Transverse colon (tissue), 4 donors: ENCODE measurements at regions not wholly inside any gene's neighbourhood (a gene's known extent, or its start where the extent isn't known, plus 50 kb on each side); places are given as distances from the start of the nearest gene placed in this dataset.
"Not testable (repeated sequence)": the region's sequence is repeated elsewhere in the genome, so short reads cannot be mapped to it uniquely, and the experiment has no call there.

Source experiments
- DNase-seq: peaks from one replicate; pipeline ENCODE4 v3.0.0-alpha.2; 2019
- H3K27ac ChIP-seq, 4 donors: fragments of 200-600 bp; sonication (generic); 2 replicates each; pipeline ENCODE4 v1.5.1; 2016 to 2018; ENCODE audit warnings: inconsistent platforms in 4 of 4
- H3K27me3 ChIP-seq: fragments of 200-600 bp; sonication (generic); 2 replicates; pipeline ENCODE4 v1.5.1; 2017; ENCODE audit warnings: inconsistent platforms
- H3K36me3 ChIP-seq, 4 donors: fragments of 200-600 bp; sonication (generic); 2 replicates each; pipeline ENCODE4 v1.5.1; 2017 to 2019; ENCODE audit warnings: inconsistent platforms in 4 of 4
- H3K4me1 ChIP-seq, 4 donors: fragments of 200-600 bp; sonication (generic); 2 replicates each; pipeline ENCODE4 v1.5.1; 2017 to 2020; ENCODE audit warnings: inconsistent platforms in 4 of 4
- H3K4me3 ChIP-seq, 4 donors: fragments of 200-600 bp; sonication (generic); 1 replicate in 1 of 4; 2 replicates in 3 of 4; pipeline versions ENCODE4 v1.5.1 to v1.6.1; 2017 to 2019; ENCODE audit warnings: inconsistent platforms in 4 of 4
- H3K9me3 ChIP-seq, 2 donors: fragments of 200-600 bp; sonication (generic); 2 replicates each; pipeline ENCODE4 v1.5.1; 2017 to 2019; ENCODE audit warnings: inconsistent platforms in 2 of 2
- EP300 ChIP-seq: sonication (generic); formaldehyde crosslinking; IDR thresholded peaks from one replicate; pipeline ENCODE4 v1.6.1; 2017; ENCODE audit warnings: antibody characterized with exemption, low read depth
- POLR2A ChIP-seq: fragments of 450-650 bp; IDR thresholded peaks from one replicate; pipeline ENCODE4 v1.6.1; 2016; ENCODE audit warnings: antibody characterized with exemption, mild to moderate bottlenecking, moderate library complexity
- POLR2AphosphoS5 ChIP-seq, 3 donors: sonication (generic); formaldehyde crosslinking; IDR thresholded peaks; one replicate each; pipeline ENCODE4 v1.6.1; 2016; ENCODE audit warnings: antibody characterized with exemption in 3 of 3
- WGBS, 2 donors: methylation state at CpG; one replicate each; pipeline ENCODE4 v1.1.5; 2018; ENCODE audit warnings: low coverage in 1 of 2; 5-methylcytosine and 5-hydroxymethylcytosine counted together
- in situ Hi-C, 4 donors: fragments of 200-750 bp; cut with MboI; loops; one replicate each; pipeline versions ENCODE4 v1.15.0 to v1.15.1; 2017; ENCODE audit warnings: low sequenced_read_pairs in 3 of 4, low pct_ligation_motif_present in 1 of 4, low pct_unique_long_range_greater_than_20kb in 1 of 4
- intact Hi-C: fragments of 100-400 bp; cut with DNase I; formaldehyde crosslinking; loops from one replicate; pipeline ENCODE4 v1.15.1; 2023; ENCODE audit warnings: low total_unique reads
- TF ChIP-seq, protein P1 (sequence below), 5 experiments: fragments of 200-600 bp in 3 of 5; fragments of 450-650 bp in 2 of 5; sonication (generic) in 3 of 5; IDR thresholded peaks; 1 replicate in 2 of 5; 2 replicates in 3 of 5; pipeline ENCODE4 v1.5.1; 2016 to 2017; ENCODE audit warnings: antibody characterized with exemption in 5 of 5, inconsistent platforms in 3 of 5, mild to moderate bottlenecking in 2 of 5, moderate library complexity in 1 of 5

GRCh38 chr3:89740881-89741177, 633.4 kb downstream of the EPHA3 start:
- DNase-seq: no peak
- in situ Hi-C loops (no loop called here), intact Hi-C loops (no loop called here)
- H3K27me3 ChIP-seq: no peaks in the 10 kb centered on the region
- H3K36me3 ChIP-seq: no peaks in the 10 kb centered on the region
- H3K4me3 ChIP-seq: no peak overlapping the region
- no peaks in the 10 kb centered on the region for H3K9me3 ChIP-seq
- no peak for TF ChIP-seq POLR2AphosphoS5 (IDR thresholded peaks at IDR 0.05)
- H3K27ac ChIP-seq: no peak overlapping the region
- H3K4me1 ChIP-seq: no peaks in the 10 kb centered on the region

- TF ChIP-seq EP300 (no peak), POLR2A (no peak), POLR2AphosphoS5 (IDR thresholded peaks at IDR 0.05) (no peak)
- TF ChIP-seq, protein P1, sequence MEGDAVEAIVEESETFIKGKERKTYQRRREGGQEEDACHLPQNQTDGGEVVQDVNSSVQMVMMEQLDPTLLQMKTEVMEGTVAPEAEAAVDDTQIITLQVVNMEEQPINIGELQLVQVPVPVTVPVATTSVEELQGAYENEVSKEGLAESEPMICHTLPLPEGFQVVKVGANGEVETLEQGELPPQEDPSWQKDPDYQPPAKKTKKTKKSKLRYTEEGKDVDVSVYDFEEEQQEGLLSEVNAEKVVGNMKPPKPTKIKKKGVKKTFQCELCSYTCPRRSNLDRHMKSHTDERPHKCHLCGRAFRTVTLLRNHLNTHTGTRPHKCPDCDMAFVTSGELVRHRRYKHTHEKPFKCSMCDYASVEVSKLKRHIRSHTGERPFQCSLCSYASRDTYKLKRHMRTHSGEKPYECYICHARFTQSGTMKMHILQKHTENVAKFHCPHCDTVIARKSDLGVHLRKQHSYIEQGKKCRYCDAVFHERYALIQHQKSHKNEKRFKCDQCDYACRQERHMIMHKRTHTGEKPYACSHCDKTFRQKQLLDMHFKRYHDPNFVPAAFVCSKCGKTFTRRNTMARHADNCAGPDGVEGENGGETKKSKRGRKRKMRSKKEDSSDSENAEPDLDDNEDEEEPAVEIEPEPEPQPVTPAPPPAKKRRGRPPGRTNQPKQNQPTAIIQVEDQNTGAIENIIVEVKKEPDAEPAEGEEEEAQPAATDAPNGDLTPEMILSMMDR (IDR thresholded peaks at IDR 0.05): no peak
- in situ Hi-C loops (no loop called here), intact Hi-C loops (no loop called here)
- no peak for DNase-seq
- Histone ChIP-seq H3K36me3 (no peaks in the 10 kb centered on the region), H3K27me3 (no peaks in the 10 kb centered on the region), H3K4me3 (no peak overlapping the region), H3K4me1 (no peaks in the 10 kb centered on the region), H3K27ac (no peak overlapping the region), H3K9me3 (no peaks in the 10 kb centered on the region)
- WGBS, 2 donors: 86 to 88% methylated on average over 1 to 2 of the region's 2 CpGs
Measured at GRCh38 chr3:89742546-89742945, 635.1 kb downstream of the EPHA3 start.

DNA sequence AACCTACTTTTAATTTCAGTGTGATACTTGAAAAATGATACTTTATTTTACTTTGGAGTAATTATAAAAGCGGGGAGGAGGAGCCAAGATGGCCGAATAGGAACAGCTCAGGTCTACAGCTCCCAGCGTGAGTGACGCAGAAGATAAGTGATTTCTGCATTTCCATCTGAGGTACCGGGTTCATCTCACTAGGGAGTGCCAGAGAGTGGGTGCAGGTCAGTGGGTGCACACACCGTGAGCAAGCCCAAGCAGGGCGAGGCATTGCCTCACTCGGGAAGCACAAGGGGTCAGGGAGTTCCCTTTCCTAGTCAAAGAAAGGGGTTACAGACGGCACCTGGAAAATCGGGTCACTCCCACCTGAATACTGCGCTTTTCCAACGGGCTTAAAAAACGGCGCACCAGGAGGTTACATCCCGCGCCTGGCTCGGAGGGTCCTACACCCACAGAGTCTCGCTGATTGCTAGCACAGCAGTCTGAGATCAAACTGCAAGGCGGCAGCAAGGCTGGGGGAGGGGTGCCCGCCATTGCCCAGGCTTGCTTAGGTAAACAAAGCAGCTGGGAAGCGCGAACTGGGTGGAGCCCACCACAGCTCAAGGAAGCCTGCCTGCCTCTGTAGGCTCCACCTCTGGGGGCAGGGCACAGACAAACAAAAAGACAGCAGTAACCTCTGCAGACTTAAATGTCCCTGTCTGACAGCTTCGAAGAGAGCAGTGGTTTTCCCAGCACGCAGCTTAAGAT, 640.3 kb downstream of the EPHA3 start:
- WGBS, 2 donors: 75 to 94% methylated on average over 5 to 24 of the region's 24 CpGs
- H3K4me3 ChIP-seq, H3K36me3 ChIP-seq, H3K27me3 ChIP-seq, DNase-seq, intact Hi-C loops, H3K27ac ChIP-seq, in situ Hi-C loops, H3K4me1 ChIP-seq, H3K9me3 ChIP-seq: not testable (repeated sequence)

GRCh38 chr3:89762405-89762804, 655.0 kb downstream of the EPHA3 start:
- Histone ChIP-seq H3K27ac (no peak overlapping the region), H3K9me3 (no peaks in the 10 kb centered on the region), H3K4me1 (no peaks in the 10 kb centered on the region), H3K27me3 (no peaks in the 10 kb centered on the region), H3K36me3 (no peaks in the 10 kb centered on the region), H3K4me3 (no peak overlapping the region)
- intact Hi-C loops (no loop called here), in situ Hi-C loops (no loop called here)
- 80 to 85% methylated on average over 1 of the region's 1 CpG for WGBS, 2 donors
- no peak for DNase-seq
- TF ChIP-seq, protein P1 (IDR thresholded peaks at IDR 0.05): no peak
- TF ChIP-seq POLR2A: no peak
- TF ChIP-seq EP300: no peak
- no peak for TF ChIP-seq POLR2AphosphoS5 (IDR thresholded peaks at IDR 0.05)

DNA sequence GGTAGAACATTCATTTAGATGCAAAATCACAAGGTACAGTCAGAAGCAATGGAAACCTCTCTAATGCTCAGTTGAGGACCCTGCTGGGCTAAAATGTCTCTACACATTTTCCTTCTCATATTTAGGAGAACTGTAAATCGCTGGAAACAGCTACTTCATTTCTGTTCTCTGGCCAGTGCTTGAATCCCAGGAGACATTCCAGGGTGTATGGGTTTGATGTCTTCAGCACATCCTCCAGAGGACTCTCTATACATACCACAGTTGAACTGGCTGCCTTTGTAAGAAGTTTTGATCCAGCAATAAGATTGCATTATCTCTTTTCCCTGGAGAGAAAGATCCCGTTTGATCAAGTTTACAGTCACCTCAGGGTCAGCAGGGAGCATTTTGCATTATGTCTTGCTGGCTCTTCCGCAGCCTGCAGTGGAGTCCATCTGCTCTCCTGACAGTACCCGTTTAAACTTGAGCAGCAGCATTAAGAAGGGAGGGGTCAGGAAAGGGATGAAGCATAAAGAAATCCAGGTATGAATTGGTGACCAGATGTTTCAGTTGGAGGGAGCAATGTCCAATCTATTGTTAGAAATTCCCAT, 676.0 kb downstream of the EPHA3 start:
- Histone ChIP-seq H3K9me3 (no peaks in the 10 kb centered on the region), H3K4me1 (no peaks in the 10 kb centered on the region), H3K27me3 (no peaks in the 10 kb centered on the region), H3K4me3 (no peak overlapping the region), H3K27ac (no peak overlapping the region), H3K36me3 (no peaks in the 10 kb centered on the region)
- in situ Hi-C loops (no loop called here), intact Hi-C loops (no loop called here)
- no peak for DNase-seq
- WGBS, 2 donors: 50 to 57% methylated on average over 1 to 4 of the region's 4 CpGs
- TF ChIP-seq POLR2A: no peak
- TF ChIP-seq EP300: no peak
- TF ChIP-seq, protein P1 (IDR thresholded peaks at IDR 0.05): no peak
- TF ChIP-seq POLR2AphosphoS5 (IDR thresholded peaks at IDR 0.05): no peak
